ENCODE measurements at regions not wholly inside any gene's neighbourhood (a gene's known extent, or its start where the extent isn't known, plus 50 kb on each side); places are given as distances from the start of the nearest gene placed in this dataset.
"Not testable (repeated sequence)": the region's sequence is repeated elsewhere in the genome, so short reads cannot be mapped to it uniquely, and the experiment has no call there.

DNA sequence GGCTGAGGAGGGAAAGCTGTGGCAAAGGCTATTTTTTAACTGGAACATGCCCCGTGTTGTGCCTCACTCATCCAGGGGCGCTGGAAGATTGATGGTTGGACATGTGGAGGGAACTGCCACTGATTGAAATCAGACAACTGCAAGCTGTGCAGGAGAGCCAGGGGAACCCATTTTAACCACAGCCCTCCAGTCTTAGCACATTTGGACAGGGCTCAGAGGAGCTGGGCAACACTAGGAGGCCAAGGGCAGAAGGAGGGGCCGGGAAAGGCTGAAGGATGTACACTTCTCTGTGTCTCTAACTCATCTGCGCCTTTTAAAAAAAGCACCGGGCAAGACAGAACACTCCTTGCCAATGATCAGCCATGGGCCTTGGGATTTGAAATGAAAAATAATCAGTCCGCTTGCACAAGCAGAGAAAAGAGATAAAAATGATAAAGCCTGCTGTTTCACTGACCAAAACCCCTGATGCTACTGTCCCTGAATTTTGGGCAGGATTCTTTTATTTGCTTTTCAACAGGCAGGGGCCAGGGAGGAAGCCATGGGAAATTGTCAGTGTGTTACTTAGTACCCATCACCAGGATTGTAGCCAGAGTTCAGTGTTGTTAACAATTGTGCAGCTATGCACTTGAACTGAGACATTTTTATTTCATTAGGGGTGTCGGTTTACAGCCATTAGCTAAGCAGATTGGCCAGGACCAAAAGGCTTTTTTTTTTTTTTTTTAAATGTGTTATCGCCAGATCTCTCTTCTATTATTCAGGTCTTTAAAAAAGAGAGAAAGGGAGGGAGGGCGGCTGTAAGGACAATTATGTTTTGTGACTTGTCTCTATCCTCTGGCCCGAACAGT is 109.3 kb upstream of the EYA4 start:
- TF ChIP-seq, protein P1, sequence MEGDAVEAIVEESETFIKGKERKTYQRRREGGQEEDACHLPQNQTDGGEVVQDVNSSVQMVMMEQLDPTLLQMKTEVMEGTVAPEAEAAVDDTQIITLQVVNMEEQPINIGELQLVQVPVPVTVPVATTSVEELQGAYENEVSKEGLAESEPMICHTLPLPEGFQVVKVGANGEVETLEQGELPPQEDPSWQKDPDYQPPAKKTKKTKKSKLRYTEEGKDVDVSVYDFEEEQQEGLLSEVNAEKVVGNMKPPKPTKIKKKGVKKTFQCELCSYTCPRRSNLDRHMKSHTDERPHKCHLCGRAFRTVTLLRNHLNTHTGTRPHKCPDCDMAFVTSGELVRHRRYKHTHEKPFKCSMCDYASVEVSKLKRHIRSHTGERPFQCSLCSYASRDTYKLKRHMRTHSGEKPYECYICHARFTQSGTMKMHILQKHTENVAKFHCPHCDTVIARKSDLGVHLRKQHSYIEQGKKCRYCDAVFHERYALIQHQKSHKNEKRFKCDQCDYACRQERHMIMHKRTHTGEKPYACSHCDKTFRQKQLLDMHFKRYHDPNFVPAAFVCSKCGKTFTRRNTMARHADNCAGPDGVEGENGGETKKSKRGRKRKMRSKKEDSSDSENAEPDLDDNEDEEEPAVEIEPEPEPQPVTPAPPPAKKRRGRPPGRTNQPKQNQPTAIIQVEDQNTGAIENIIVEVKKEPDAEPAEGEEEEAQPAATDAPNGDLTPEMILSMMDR (IDR thresholded peaks at IDR 0.05; ENCODE audit: insufficient read depth, low read length, poor library complexity, severe bottlenecking), result no peak
- no peaks in the 10 kb centered on the region for H3K27me3 ChIP-seq (replicated peaks; ENCODE audit: control insufficient read depth, insufficient read depth, low read length)
- DNase-seq (ENCODE audit: extremely low read depth, insufficient read length), result no peak

DNA sequence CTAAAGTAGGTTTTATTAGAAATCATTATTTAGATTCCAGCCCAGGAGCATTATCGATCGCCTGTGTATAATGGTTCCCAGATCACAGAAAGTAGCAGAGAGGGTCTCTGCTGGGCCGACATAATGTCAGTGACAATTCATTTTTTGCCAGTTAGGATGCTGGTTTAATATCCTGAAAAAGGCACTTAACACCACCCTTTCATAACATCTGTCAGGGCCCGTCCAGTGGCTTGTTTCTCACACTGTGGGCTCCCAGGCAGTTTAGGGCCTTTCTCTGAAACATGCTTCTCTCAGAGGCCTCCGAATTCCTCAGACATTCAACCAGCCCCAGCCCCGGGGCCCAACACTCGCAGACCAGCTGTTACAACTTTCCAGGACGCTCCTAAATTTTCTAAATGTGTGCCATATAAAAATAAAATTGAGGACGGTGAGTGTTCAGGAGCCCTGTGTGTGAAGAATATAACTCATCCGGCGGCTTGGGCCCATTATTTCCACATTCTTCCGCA is 108.6 kb upstream of the EYA4 start:
- Histone ChIP-seq H3K27me3 (replicated peaks; ENCODE audit: control insufficient read depth, insufficient read depth, low read length) (no peaks in the 10 kb centered on the region), H3K4me3 (replicated peaks; ENCODE audit: low read depth, low read length) (no peak overlapping the region), H3K36me3 (ENCODE audit: control insufficient read depth, insufficient read depth, low read length) (no peaks in the 10 kb centered on the region)
- DNase-seq (ENCODE audit: extremely low read depth, insufficient read length), result no peak
- TF ChIP-seq, protein P1 (IDR thresholded peaks at IDR 0.05; ENCODE audit: insufficient read depth, low read length, poor library complexity, severe bottlenecking), result no peak

More for the DNA sequence above, 109.3 kb upstream of the EYA4 start:
- Histone ChIP-seq H3K4me3 (replicated peaks; ENCODE audit: low read depth, low read length) (no peak overlapping the region), H3K36me3 (ENCODE audit: control insufficient read depth, insufficient read depth, low read length) (no peaks in the 10 kb centered on the region)

DNA sequence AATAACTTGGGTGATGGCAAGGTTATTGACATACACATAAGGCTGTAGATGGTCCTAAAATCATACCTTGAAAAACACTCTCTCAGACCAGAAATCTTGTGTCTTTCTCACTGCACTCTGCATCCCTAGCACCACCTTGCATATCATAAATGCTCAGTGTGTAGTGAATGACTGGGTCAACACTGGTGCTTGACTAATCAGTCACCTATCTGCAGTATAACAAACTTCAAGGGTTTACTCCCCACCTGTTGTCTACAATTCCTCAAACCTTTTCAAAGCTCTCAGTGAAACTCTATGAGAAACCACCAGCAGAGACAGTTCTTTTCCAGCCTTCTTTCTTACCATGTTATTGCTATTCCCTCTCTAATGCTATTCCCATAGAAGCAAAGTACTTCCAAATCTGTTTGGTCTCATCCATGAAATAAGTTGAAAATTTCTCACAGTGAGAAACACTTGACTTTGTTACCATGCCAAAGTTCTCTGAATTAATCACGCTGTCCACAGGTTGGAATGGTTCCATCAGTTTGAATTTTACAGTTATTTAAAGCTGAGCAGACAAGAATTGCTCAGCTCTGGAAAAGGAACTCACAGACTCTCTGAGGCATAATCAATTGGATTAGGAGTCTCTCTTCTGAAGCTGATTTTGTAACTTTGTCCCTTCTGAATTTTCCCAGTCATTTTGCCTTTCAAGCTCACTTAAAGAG is 104.8 kb upstream of the EYA4 start:
- H3K36me3 ChIP-seq (ENCODE audit: control insufficient read depth, insufficient read depth, low read length), result no peaks in the 10 kb centered on the region
- DNase-seq (ENCODE audit: extremely low read depth, insufficient read length), result no peak
- no peaks in the 10 kb centered on the region for H3K27me3 ChIP-seq (replicated peaks; ENCODE audit: control insufficient read depth, insufficient read depth, low read length)
- TF ChIP-seq, protein P1 (IDR thresholded peaks at IDR 0.05; ENCODE audit: insufficient read depth, low read length, poor library complexity, severe bottlenecking), result no peak
- H3K4me3 ChIP-seq (replicated peaks; ENCODE audit: low read depth, low read length), result no peak overlapping the region

DNA sequence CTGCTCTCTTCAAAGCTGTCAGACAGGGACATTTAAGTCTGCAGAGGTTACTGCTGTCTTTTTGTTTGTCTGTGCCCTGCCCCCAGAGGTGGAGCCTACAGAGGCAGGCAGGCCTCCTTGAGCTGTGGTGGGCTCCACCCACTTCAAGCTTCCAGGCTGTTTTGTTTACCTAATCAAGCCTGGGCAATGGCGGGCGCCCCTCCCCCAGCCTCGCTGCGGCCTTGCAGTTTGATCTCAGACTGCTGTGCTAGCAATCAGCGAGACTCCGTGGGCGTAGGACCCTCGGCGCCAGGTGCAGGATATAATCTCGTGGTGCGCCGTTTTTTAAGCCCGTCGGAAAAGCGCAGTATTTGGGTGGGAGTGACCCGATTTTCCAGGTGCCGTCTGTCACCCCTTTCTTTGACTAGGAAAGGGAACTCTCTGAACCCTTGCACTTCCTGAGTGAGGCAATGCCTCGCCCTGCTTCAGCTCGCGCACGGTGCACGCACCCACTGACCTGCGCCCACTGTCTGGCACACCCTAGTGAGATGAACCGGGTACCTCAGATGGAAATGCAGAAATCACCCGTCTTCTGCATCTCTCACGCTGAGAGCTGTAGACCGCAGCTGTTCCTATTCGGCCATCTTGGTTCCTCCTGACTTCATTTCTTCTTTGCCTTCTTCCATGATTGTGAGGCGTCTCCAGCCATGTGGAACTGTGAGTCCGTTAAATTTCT is 93.5 kb upstream of the EYA4 start:
- not testable (repeated sequence) for H3K36me3 ChIP-seq (ENCODE audit: control insufficient read depth, insufficient read depth, low read length); H3K27me3 ChIP-seq (replicated peaks; ENCODE audit: control insufficient read depth, insufficient read depth, low read length); H3K4me3 ChIP-seq (replicated peaks; ENCODE audit: low read depth, low read length); DNase-seq (ENCODE audit: extremely low read depth, insufficient read length)

DNA sequence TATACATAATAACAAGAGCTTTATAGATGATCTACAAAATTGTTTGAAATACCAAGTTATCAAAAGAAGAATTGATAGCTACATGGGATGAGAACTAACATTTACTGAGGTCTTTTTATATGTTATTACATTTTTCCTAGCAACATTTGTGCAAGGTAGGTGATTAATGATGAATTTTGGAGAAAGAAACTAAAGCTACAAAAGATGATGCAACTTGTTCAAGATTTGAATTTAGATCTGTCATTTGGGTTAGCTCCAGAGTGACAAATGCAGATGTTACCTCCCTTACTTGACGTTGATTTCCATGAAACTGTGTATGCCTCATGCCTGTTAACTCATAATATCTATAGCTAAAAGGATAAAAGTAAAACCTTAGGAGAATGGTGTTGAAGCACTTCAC is 84.5 kb upstream of the EYA4 start:
- no peak for DNase-seq (ENCODE audit: extremely low read depth, insufficient read length)
- H3K36me3 ChIP-seq (ENCODE audit: control insufficient read depth, insufficient read depth, low read length), result no peaks in the 10 kb centered on the region
- no peak overlapping the region for H3K4me3 ChIP-seq (replicated peaks; ENCODE audit: low read depth, low read length)
- H3K27me3 ChIP-seq (replicated peaks; ENCODE audit: control insufficient read depth, insufficient read depth, low read length), result no peaks in the 10 kb centered on the region
- TF ChIP-seq, protein P1 (IDR thresholded peaks at IDR 0.05; ENCODE audit: insufficient read depth, low read length, poor library complexity, severe bottlenecking), result no peak

DNA sequence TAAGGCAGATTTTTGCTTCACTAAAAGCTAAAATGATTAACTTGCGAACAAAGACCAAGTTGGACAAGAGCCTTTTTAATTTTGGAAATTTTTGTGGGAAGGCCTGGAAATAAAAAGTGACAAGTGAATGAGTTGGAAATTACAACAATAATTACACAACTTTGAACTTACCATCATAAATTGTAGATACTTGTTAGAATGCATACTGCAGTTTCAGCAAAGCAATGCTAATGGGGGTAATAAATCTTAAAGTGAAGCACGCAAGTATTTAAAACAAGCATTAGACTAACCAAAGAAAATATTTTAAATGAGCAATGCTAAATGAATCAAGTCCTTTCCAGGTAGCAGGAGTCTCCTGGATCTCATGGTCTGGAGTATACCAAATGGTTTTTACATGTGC is 83.2 kb upstream of the EYA4 start:
- H3K36me3 ChIP-seq (ENCODE audit: control insufficient read depth, insufficient read depth, low read length), result no peaks in the 10 kb centered on the region
- no peak for DNase-seq (ENCODE audit: extremely low read depth, insufficient read length)
- no peak overlapping the region for H3K4me3 ChIP-seq (replicated peaks; ENCODE audit: low read depth, low read length)
- H3K27me3 ChIP-seq (replicated peaks; ENCODE audit: control insufficient read depth, insufficient read depth, low read length), result no peaks in the 10 kb centered on the region
- TF ChIP-seq, protein P1 (IDR thresholded peaks at IDR 0.05; ENCODE audit: insufficient read depth, low read length, poor library complexity, severe bottlenecking), result no peak
